Psoas muscle (tissue), 7 donors: ENCODE measurements at regions not wholly inside any gene's neighbourhood (a gene's known extent, or its start where the extent isn't known, plus 50 kb on each side); places are given as distances from the start of the nearest gene placed in this dataset.

Experiments used
- ATAC-seq, 4 donors: fragments of 200-7000 bp; cut with Tn5 transposase; one replicate each; pipeline ENCODE4 v1.9.1; 2020; ENCODE audit warnings: moderate library complexity in 3 of 4, mild to moderate bottlenecking in 2 of 4
- DNase-seq, 2 donors: peaks; one replicate each; pipeline ENCODE4 v3.0.0-alpha.2; 2020
- H3K27ac ChIP-seq: fragments of 200-600 bp; one replicate; pipeline ENCODE4 v1.8.0; 2022
- H3K27me3 ChIP-seq, 3 donors: fragments of 200-600 bp in 1 of 3; one replicate each; pipeline versions ENCODE4 v1.6.1 to v1.8.0; 2013 to 2022; ENCODE audit warnings: low read length in 2 of 3, mild to moderate bottlenecking in 2 of 3, moderate library complexity in 1 of 3; ENCODE audit not compliant: insufficient read depth in 3 of 3
- H3K36me3 ChIP-seq, 2 donors: fragments of 200-600 bp in 1 of 2; one replicate each; pipeline versions ENCODE4 v1.6.1 to v1.8.0; 2013 to 2022; ENCODE audit warnings: low read depth in 1 of 2, mild to moderate bottlenecking in 1 of 2, moderate library complexity in 1 of 2; ENCODE audit not compliant: insufficient read depth in 1 of 2
- H3K4me1 ChIP-seq: fragments of 200-600 bp; one replicate; pipeline ENCODE4 v1.8.0; 2022
- H3K4me3 ChIP-seq: fragments of 200-600 bp; one replicate; pipeline ENCODE4 v1.8.0; 2022; ENCODE audit warnings: mild to moderate bottlenecking
- H3K9me3 ChIP-seq: fragments of 200-600 bp; one replicate; pipeline ENCODE4 v1.8.0; 2022
- WGBS, 3 donors: extraction: QIAGEN DNeasy Blood & Tissue Kit; methylation state at CpG; one replicate each; pipeline versions ENCODE4 v1.1.6 to v1.1.7; 2013; 5-methylcytosine and 5-hydroxymethylcytosine counted together
- intact Hi-C, 2 donors: fragments of 100-400 bp; cut with DNase I; formaldehyde crosslinking; loops; one replicate each; pipeline versions ENCODE4 v1.11.0 to v1.14.2; 2022
- TF ChIP-seq, protein P1 (sequence below): fragments of 200-600 bp; IDR thresholded peaks from one replicate; pipeline ENCODE4 v1.8.0; 2022; ENCODE audit warnings: antibody characterized with exemption
- donor health status: healthy with polysubstance abuse.
- donor health status: DM: no; HTN: no; CAD: no; lungs with moderate emphysema.
- donor health status: Bipolar disorder and iron deficiency.
- donor health status: healthy.
- donor health status: DM: yes; HTN: yes; CAD: no.
- donor health status: DM: no; HTN: no; CAD: no.
- donor health status: DM: yes; HTN: yes; CAD: no.

DNA sequence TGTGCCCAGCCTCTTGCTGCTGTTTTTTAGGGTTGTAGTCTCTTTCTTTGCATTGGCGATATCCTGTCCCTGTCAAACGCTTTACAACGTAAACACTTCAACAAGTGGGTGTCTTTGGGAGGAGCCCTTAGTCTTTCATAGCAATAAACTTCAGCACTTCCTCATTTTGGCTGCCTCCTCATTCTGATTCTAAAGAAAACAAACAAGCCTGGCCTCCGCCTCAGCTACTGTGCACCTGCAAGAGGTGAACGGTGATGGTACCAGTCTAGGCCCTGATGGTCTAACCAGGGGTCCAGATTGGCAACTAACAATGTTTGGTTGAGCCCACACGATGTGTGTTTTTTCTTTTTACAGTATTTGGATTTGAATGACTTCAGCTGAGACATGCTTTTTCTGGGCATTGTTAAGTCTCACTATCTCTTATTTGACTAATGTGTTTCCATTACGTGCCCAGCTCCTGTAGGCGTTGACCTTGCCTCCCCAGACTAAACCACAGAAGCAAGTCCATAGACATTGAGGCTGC, 53.2 kb upstream of the CUL3 start:
- Histone ChIP-seq H3K27me3 (no peaks in the 10 kb centered on the region), H3K36me3 (no peaks in the 10 kb centered on the region), H3K4me3 (no peak overlapping the region), H3K27ac (no peak overlapping the region), H3K4me1 (no peaks in the 10 kb centered on the region), H3K9me3 (no peaks in the 10 kb centered on the region)
- DNase-seq = no peak
- intact Hi-C loops = no loop called here
- TF ChIP-seq, protein P1, sequence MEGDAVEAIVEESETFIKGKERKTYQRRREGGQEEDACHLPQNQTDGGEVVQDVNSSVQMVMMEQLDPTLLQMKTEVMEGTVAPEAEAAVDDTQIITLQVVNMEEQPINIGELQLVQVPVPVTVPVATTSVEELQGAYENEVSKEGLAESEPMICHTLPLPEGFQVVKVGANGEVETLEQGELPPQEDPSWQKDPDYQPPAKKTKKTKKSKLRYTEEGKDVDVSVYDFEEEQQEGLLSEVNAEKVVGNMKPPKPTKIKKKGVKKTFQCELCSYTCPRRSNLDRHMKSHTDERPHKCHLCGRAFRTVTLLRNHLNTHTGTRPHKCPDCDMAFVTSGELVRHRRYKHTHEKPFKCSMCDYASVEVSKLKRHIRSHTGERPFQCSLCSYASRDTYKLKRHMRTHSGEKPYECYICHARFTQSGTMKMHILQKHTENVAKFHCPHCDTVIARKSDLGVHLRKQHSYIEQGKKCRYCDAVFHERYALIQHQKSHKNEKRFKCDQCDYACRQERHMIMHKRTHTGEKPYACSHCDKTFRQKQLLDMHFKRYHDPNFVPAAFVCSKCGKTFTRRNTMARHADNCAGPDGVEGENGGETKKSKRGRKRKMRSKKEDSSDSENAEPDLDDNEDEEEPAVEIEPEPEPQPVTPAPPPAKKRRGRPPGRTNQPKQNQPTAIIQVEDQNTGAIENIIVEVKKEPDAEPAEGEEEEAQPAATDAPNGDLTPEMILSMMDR = no peak
- no peak for ATAC-seq
- WGBS, 3 donors = 71 to 74% (median 71%) methylated on average over 8 of the region's 8 CpGs
